H9 (cell line): ENCODE measurements at regions not wholly inside any gene's neighbourhood (a gene's known extent, or its start where the extent isn't known, plus 50 kb on each side); places are given as distances from the start of the nearest gene placed in this dataset.

Experiments
- DNase-seq: peaks from one replicate; pipeline ENCODE4 v3.0.0-alpha.2; 2017
- H2AFZ ChIP-seq: one replicate; pipeline ENCODE4 v1.6.1; 2013; ENCODE audit warnings: mild to moderate bottlenecking, low read length, control low read depth, moderate library complexity
- H2AK5ac ChIP-seq: 2 replicates; pipeline ENCODE4 v1.6.1; 2013; ENCODE audit warnings: low read length, control low read depth, mixed read lengths; ENCODE audit not compliant: insufficient read length
- H2BK120ac ChIP-seq: one replicate; pipeline ENCODE4 v1.6.1; 2013; ENCODE audit warnings: low read depth, mild to moderate bottlenecking, low read length, control low read depth, inconsistent platforms; ENCODE audit not compliant: poor library complexity, severe bottlenecking
- H2BK12ac ChIP-seq: 2 replicates; pipeline ENCODE4 v1.6.1; 2013; ENCODE audit warnings: low read length, control low read depth, mixed read lengths, low read depth; ENCODE audit not compliant: insufficient read length
- H2BK15ac ChIP-seq: 2 replicates; pipeline ENCODE4 v1.6.1; 2013; ENCODE audit warnings: low read depth, low read length, control low read depth
- H2BK20ac ChIP-seq: one replicate; pipeline ENCODE4 v1.6.1; 2013; ENCODE audit warnings: low read depth, mild to moderate bottlenecking, low read length, control low read depth, inconsistent platforms; ENCODE audit not compliant: poor library complexity, severe bottlenecking
- H2BK5ac ChIP-seq: 2 replicates; pipeline ENCODE4 v1.6.1; 2013; ENCODE audit warnings: low read length, control low read depth, mixed read lengths; ENCODE audit not compliant: insufficient read length
- H3K14ac ChIP-seq: 2 replicates; pipeline ENCODE4 v1.6.1; 2013; ENCODE audit warnings: low read length, control low read depth; ENCODE audit not compliant: insufficient read depth
- H3K18ac ChIP-seq: 2 replicates; pipeline ENCODE4 v1.6.1; 2013; ENCODE audit warnings: low read depth, mild to moderate bottlenecking, mixed read lengths, low read length, control low read depth; ENCODE audit not compliant: insufficient read length
- H3K23ac ChIP-seq: 2 replicates; pipeline ENCODE4 v1.6.1; 2013; ENCODE audit warnings: low read length, control low read depth, mixed read lengths, low read depth; ENCODE audit not compliant: insufficient read length
- H3K23me2 ChIP-seq: 2 replicates; pipeline ENCODE4 v1.6.1; 2013; ENCODE audit warnings: low read depth, mild to moderate bottlenecking, mixed read lengths, low read length, control low read depth; ENCODE audit not compliant: insufficient read length, poor library complexity, severe bottlenecking
- H3K27ac ChIP-seq: 2 replicates; pipeline ENCODE4 v1.5.1; 2013; ENCODE audit warnings: low read length, control low read depth, mixed read lengths, low read depth; ENCODE audit not compliant: insufficient read length
- H3K27me3 ChIP-seq: 2 replicates; pipeline ENCODE4 v1.6.1; 2013; ENCODE audit warnings: low read length, control low read depth, inconsistent platforms; ENCODE audit not compliant: insufficient read depth
- H3K4ac ChIP-seq: 2 replicates; pipeline ENCODE4 v1.6.1; 2013; ENCODE audit warnings: low read depth, mild to moderate bottlenecking, control low read depth, inconsistent platforms, low read length, moderate library complexity
- H3K4me1 ChIP-seq: 2 replicates; pipeline ENCODE4 v1.6.1; 2013; ENCODE audit warnings: low read length, control low read depth, inconsistent platforms; ENCODE audit not compliant: insufficient read depth
- H3K4me2 ChIP-seq: 2 replicates; pipeline ENCODE4 v1.6.1; 2013; ENCODE audit warnings: low read length, control low read depth, mixed read lengths; ENCODE audit not compliant: insufficient read length, insufficient read depth
- H3K56ac ChIP-seq: 2 replicates; pipeline ENCODE4 v1.6.1; 2013; ENCODE audit warnings: low read depth, mild to moderate bottlenecking, mixed read lengths, low read length, control low read depth; ENCODE audit not compliant: insufficient read length
- H3K79me1 ChIP-seq: 2 replicates; pipeline ENCODE4 v1.6.1; 2013; ENCODE audit warnings: low read depth, mild to moderate bottlenecking, moderate library complexity, low read length, control low read depth, inconsistent platforms; ENCODE audit not compliant: insufficient read depth, poor library complexity, severe bottlenecking
- H3K79me2 ChIP-seq: 2 replicates; pipeline ENCODE4 v1.6.1; 2013; ENCODE audit warnings: low read length, control low read depth, inconsistent platforms; ENCODE audit not compliant: insufficient read depth
- H3K9ac ChIP-seq: 2 replicates; pipeline ENCODE4 v1.6.1; 2013; ENCODE audit warnings: low read length, control low read depth, mixed read lengths; ENCODE audit not compliant: insufficient read length; ENCODE audit errors: extremely low read depth
- H3K9me3 ChIP-seq: one replicate; pipeline ENCODE4 v1.6.1; 2013; ENCODE audit warnings: low read depth, low read length, inconsistent platforms; ENCODE audit not compliant: control insufficient read depth
- H3T11ph ChIP-seq: one replicate; pipeline ENCODE4 v1.6.1; 2013; ENCODE audit warnings: mild to moderate bottlenecking, low read length, control low read depth, inconsistent platforms
- H4K20me1 ChIP-seq: one replicate; pipeline ENCODE4 v1.6.1; 2013; ENCODE audit not compliant: control insufficient read depth, insufficient read length, insufficient read depth
- H4K5ac ChIP-seq: 2 replicates; pipeline ENCODE4 v1.6.1; 2013; ENCODE audit warnings: low read depth, mild to moderate bottlenecking, mixed read lengths, low read length, control low read depth; ENCODE audit not compliant: insufficient read length
- H4K8ac ChIP-seq: replicated peaks from 2 replicates; pipeline ENCODE4 v1.6.1; 2013; ENCODE audit warnings: low read length, control low read depth, mixed read lengths, low read depth; ENCODE audit not compliant: insufficient read length
- H4K91ac ChIP-seq: 2 replicates; pipeline ENCODE4 v1.6.1; 2013; ENCODE audit warnings: low read depth, mild to moderate bottlenecking, moderate library complexity, mixed read lengths, low read length, control low read depth; ENCODE audit not compliant: insufficient read length
- H3K27ac Mint-ChIP-seq, 3 experiments: 2 replicates in 2 of 3; 3 replicates in 1 of 3; pipeline ENCODE4 v1.8.0; 2020 to 2021; ENCODE audit warnings: mixed read lengths in 3 of 3, mild to moderate bottlenecking in 1 of 3, moderate library complexity in 1 of 3
- H3K27me3 Mint-ChIP-seq: 2 replicates; pipeline ENCODE4 v1.8.0; 2021; ENCODE audit warnings: low read depth, mild to moderate bottlenecking, moderate library complexity, mixed read lengths
- H3K36me3 Mint-ChIP-seq, 3 experiments: 2 replicates in 2 of 3; 3 replicates in 1 of 3; pipeline ENCODE4 v1.8.0; 2020 to 2021; ENCODE audit warnings: low read depth in 3 of 3, mixed read lengths in 3 of 3; ENCODE audit not compliant: insufficient read depth in 1 of 3
- H3K4me1 Mint-ChIP-seq, 2 experiments: 2 replicates each; pipeline ENCODE4 v1.8.0; 2020; ENCODE audit warnings: mixed read lengths in 2 of 2
- H3K4me3 Mint-ChIP-seq, 2 experiments: 2 replicates in 1 of 2; 3 replicates in 1 of 2; pipeline ENCODE4 v1.8.0; 2020 to 2021; ENCODE audit warnings: mild to moderate bottlenecking in 2 of 2, mixed read lengths in 2 of 2, moderate library complexity in 1 of 2
- H3K9me3 Mint-ChIP-seq, 2 experiments: 2 replicates in 1 of 2; 3 replicates in 1 of 2; pipeline ENCODE4 v1.8.0; 2020; ENCODE audit warnings: mild to moderate bottlenecking in 2 of 2, mixed read lengths in 2 of 2, moderate library complexity in 1 of 2
- WGBS: extraction: QIAGEN DNeasy Blood & Tissue Kit; methylation state at CpG from one replicate; pipeline ENCODE4 v1.1.7; 2013; ENCODE audit warnings: missing lambda C conversion rate, low lambda C conversion rate, mixed read lengths; ENCODE audit not compliant: insufficient read length; ENCODE audit errors: extremely low coverage; 5-methylcytosine and 5-hydroxymethylcytosine counted together
- TF ChIP-seq, protein P1 (sequence below): fragments of 200-600 bp; sonication (generic); conservative IDR thresholded peaks from 3 replicates; pipeline ENCODE4 v1.8.0; 2021; ENCODE audit warnings: antibody characterized with exemption, mild to moderate bottlenecking

DNA sequence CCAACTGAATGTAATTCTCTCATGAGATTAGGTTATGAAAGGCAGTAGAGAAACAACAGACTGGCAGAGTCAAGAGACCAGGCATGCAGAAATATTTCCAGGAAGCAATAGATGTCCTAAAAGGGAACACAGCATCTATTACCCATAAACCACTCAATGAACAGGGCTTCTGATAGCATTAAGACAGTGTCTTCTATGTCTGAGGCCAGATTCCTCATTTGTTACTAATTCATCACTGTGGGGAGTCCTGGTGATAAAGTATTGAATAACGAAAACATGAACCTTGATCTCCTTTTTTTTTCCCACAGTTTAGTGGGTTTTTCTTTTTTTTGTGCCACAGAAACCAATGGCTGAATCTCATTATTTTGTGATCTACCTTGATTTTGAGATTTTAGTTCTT lies 339.0 kb downstream of the METTL15 start:
- Histone ChIP-seq H4K5ac (no peak overlapping the region), H3K4ac (no peak overlapping the region), H3K79me1 (no peaks in the 10 kb centered on the region), H3K27ac (no peak overlapping the region), H3K79me2 (no peaks in the 10 kb centered on the region), H2BK120ac (no peak overlapping the region), H4K91ac (no peak overlapping the region), H3T11ph (no peak overlapping the region), H3K23me2 (no peaks in the 10 kb centered on the region), H2BK5ac (no peak overlapping the region), H2AK5ac (no peak overlapping the region), H3K23ac (no peak overlapping the region), H2AFZ (no peak overlapping the region), H3K27me3 (no peaks in the 10 kb centered on the region; the same call in 1 of the 2 replicates), H2BK15ac (no peak overlapping the region), H3K18ac (no peak overlapping the region), H3K4me1 (no peaks in the 10 kb centered on the region), H3K4me2 (no peak overlapping the region), H4K8ac (no peak overlapping the region), H3K9ac (no peak overlapping the region), H4K20me1 (no peaks in the 10 kb centered on the region), H2BK20ac (no peak overlapping the region), H3K14ac (no peak overlapping the region), H2BK12ac (no peak overlapping the region), H3K9me3 (no peaks in the 10 kb centered on the region), H3K56ac (no peak overlapping the region)
- no peak overlapping the region for H3K4me3 Mint-ChIP-seq
- H3K4me1 Mint-ChIP-seq: no peaks in the 10 kb centered on the region
- DNase-seq: no peak
- TF ChIP-seq, protein P1, sequence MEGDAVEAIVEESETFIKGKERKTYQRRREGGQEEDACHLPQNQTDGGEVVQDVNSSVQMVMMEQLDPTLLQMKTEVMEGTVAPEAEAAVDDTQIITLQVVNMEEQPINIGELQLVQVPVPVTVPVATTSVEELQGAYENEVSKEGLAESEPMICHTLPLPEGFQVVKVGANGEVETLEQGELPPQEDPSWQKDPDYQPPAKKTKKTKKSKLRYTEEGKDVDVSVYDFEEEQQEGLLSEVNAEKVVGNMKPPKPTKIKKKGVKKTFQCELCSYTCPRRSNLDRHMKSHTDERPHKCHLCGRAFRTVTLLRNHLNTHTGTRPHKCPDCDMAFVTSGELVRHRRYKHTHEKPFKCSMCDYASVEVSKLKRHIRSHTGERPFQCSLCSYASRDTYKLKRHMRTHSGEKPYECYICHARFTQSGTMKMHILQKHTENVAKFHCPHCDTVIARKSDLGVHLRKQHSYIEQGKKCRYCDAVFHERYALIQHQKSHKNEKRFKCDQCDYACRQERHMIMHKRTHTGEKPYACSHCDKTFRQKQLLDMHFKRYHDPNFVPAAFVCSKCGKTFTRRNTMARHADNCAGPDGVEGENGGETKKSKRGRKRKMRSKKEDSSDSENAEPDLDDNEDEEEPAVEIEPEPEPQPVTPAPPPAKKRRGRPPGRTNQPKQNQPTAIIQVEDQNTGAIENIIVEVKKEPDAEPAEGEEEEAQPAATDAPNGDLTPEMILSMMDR: no peak
- H3K27ac Mint-ChIP-seq: no peak overlapping the region
- H3K9me3 Mint-ChIP-seq: no peaks in the 10 kb centered on the region
- WGBS: no CpG with 5 or more reads among the region's 1 CpG
- no peaks in the 10 kb centered on the region for H3K36me3 Mint-ChIP-seq
- H3K27me3 Mint-ChIP-seq: no peaks in the 10 kb centered on the region
